Cardiac muscle cell (in vitro differentiated cells and primary cell): ENCODE measurements at regions not wholly inside any gene's neighbourhood (a gene's known extent, or its start where the extent isn't known, plus 50 kb on each side); places are given as distances from the start of the nearest gene placed in this dataset.
A peak's percentile ranks its signal among the peaks of the same experiment; 100 is the strongest.

Source experiments
- DNase-seq, 2 donors: peaks; one replicate each; pipeline versions ENCODE4 v3.0.0 to v3.0.0-alpha.2; 2010 to 2017; ENCODE audit warnings: low read depth in 1 of 2, low spot score in 1 of 2
- H3K27ac ChIP-seq: fragments of 200-600 bp; sonication (generic); 2 replicates; pipeline ENCODE4 v1.5.1; 2016
- H3K27me3 ChIP-seq: fragments of 200-600 bp; sonication (generic); 2 replicates; pipeline ENCODE4 v1.6.0; 2016; ENCODE audit warnings: control low read depth
- H3K36me3 ChIP-seq: fragments of 200-600 bp; sonication (generic); 2 replicates; pipeline ENCODE4 v1.5.1; 2016; ENCODE audit warnings: control low read depth
- H3K4me1 ChIP-seq: fragments of 200-600 bp; sonication (generic); 2 replicates; pipeline ENCODE4 v1.8.1; 2017; ENCODE audit warnings: low read depth, mild to moderate bottlenecking, mixed run types
- H3K4me3 ChIP-seq: fragments of 200-600 bp; sonication (generic); 2 replicates; pipeline ENCODE4 v1.5.1; 2016; ENCODE audit warnings: mild to moderate bottlenecking
- H3K9me3 ChIP-seq: fragments of 200-600 bp; sonication (generic); 2 replicates; pipeline ENCODE4 v1.5.1; 2017; ENCODE audit warnings: low read depth, mild to moderate bottlenecking, control low read depth
- CTCF ChIP-seq: IDR thresholded peaks from 2 replicates; pipeline ENCODE4 v1.5.1; 2012; ENCODE audit warnings: low read depth, mild to moderate bottlenecking, low read length

- no peak for DNase-seq
- Histone ChIP-seq H3K36me3 (no peaks in the 10 kb centered on the region), H3K4me3 (no peak overlapping the region), H3K4me1 (no peaks in the 10 kb centered on the region), H3K9me3 (no peaks in the 10 kb centered on the region), H3K27ac (no peak overlapping the region), H3K27me3 (no peaks in the 10 kb centered on the region)
- no peak for TF ChIP-seq CTCF
Measured at GRCh38 chr7:94123136-94123535, 119.0 kb upstream of the BET1 start.

- no peak for TF ChIP-seq CTCF
- DNase-seq = no peak
- Histone ChIP-seq H3K27ac (no peak overlapping the region), H3K4me3 (no peak overlapping the region), H3K4me1 (peaks cover 11% of the 10 kb centered on the region), H3K9me3 (no peaks in the 10 kb centered on the region), H3K27me3 (no peaks in the 10 kb centered on the region), H3K36me3 (no peaks in the 10 kb centered on the region)
Measured at GRCh38 chr7:94127026-94127425, 122.9 kb upstream of the BET1 start.

GRCh38 chr7:94128072-94128471 is 123.9 kb upstream of the BET1 start:
- no peaks in the 10 kb centered on the region for H3K27me3 ChIP-seq

GRCh38 chr7:94129443-94130140 is 125.4 kb upstream of the BET1 start:
- H3K36me3 ChIP-seq = no peaks in the 10 kb centered on the region
- no peak overlapping the region for H3K4me3 ChIP-seq
- DNase-seq = peak in 1 of 2 donors; percentile 85
- H3K9me3 ChIP-seq = no peaks in the 10 kb centered on the region
- no peak for TF ChIP-seq CTCF
- H3K4me1 ChIP-seq = peaks cover 11% of the 10 kb centered on the region
- H3K27me3 ChIP-seq = no peaks in the 10 kb centered on the region
- H3K27ac ChIP-seq = peak overlapping the region; percentile 39

More at GRCh38 chr7:94128072-94128471, 123.9 kb upstream of the BET1 start:
- Histone ChIP-seq H3K9me3 (no peaks in the 10 kb centered on the region), H3K27ac (no peak overlapping the region), H3K36me3 (no peaks in the 10 kb centered on the region), H3K4me1 (peaks cover 11% of the 10 kb centered on the region), H3K4me3 (no peak overlapping the region)
- DNase-seq = no peak
- no peak for TF ChIP-seq CTCF

- H3K4me3 ChIP-seq = no peak overlapping the region
- H3K27me3 ChIP-seq = no peaks in the 10 kb centered on the region
- no peak for TF ChIP-seq CTCF
- peak in 1 of 2 donors; percentile 16 for DNase-seq
- no peak overlapping the region for H3K27ac ChIP-seq
- H3K36me3 ChIP-seq = no peaks in the 10 kb centered on the region
- peaks cover 11% of the 10 kb centered on the region for H3K4me1 ChIP-seq
- no peaks in the 10 kb centered on the region for H3K9me3 ChIP-seq
Measured at GRCh38 chr7:94130716-94131115, 126.6 kb upstream of the BET1 start.
